Small intestine (tissue), 7 donors: ENCODE measurements at regions not wholly inside any gene's neighbourhood (a gene's known extent, or its start where the extent isn't known, plus 50 kb on each side); places are given as distances from the start of the nearest gene placed in this dataset.

ENCODE experiments used
- DNase-seq, 2 donors: peaks; one replicate each; pipeline versions ENCODE4 v3.0.0 to v3.0.0-alpha.2; 2013
- FAIRE-seq: peaks from 2 replicates; lab custom pipeline; 2012; peaks lifted over from hg19 to GRCh38; lab: Jason Lieb, UNC
- H3K27ac ChIP-seq, 3 donors: one replicate each; pipeline ENCODE4 v1.5.1; 2013; ENCODE audit warnings: low read length in 2 of 3, mild to moderate bottlenecking in 2 of 3, control low read depth in 1 of 3, inconsistent platforms in 1 of 3, low read depth in 1 of 3, moderate library complexity in 1 of 3
- H3K27me3 ChIP-seq, 3 donors: one replicate each; pipeline ENCODE4 v1.6.1; 2013; ENCODE audit warnings: low read length in 3 of 3, inconsistent platforms in 1 of 3; ENCODE audit not compliant: control insufficient read depth in 3 of 3, insufficient read depth in 3 of 3
- H3K36me3 ChIP-seq, 3 donors: one replicate each; pipeline ENCODE4 v1.6.1; 2013; ENCODE audit warnings: low read length in 3 of 3, inconsistent platforms in 1 of 3, low read depth in 1 of 3, mild to moderate bottlenecking in 1 of 3, moderate library complexity in 1 of 3; ENCODE audit not compliant: control insufficient read depth in 3 of 3, insufficient read depth in 2 of 3
- H3K4me1 ChIP-seq, 3 donors: one replicate each; pipeline ENCODE4 v1.6.1; 2013; ENCODE audit warnings: low read length in 2 of 3, inconsistent platforms in 1 of 3, low read depth in 1 of 3, mild to moderate bottlenecking in 1 of 3, moderate library complexity in 1 of 3; ENCODE audit not compliant: control insufficient read depth in 3 of 3, insufficient read depth in 2 of 3
- H3K4me3 ChIP-seq, 3 donors: one replicate each; pipeline ENCODE4 v1.5.1; 2013; ENCODE audit warnings: low read length in 3 of 3, control low read depth in 1 of 3, inconsistent platforms in 1 of 3, low read depth in 1 of 3, mild to moderate bottlenecking in 1 of 3, moderate library complexity in 1 of 3
- H3K9me3 ChIP-seq, 2 donors: one replicate each; pipeline ENCODE4 v1.6.1; 2013; ENCODE audit warnings: low read depth in 1 of 2, low read length in 1 of 2; ENCODE audit not compliant: control insufficient read depth in 2 of 2, insufficient read depth in 1 of 2
- WGBS, 3 donors: extraction: QIAGEN DNeasy Blood & Tissue Kit; methylation state at CpG; one replicate each; pipeline ENCODE4 v1.1.7; 2013; 5-methylcytosine and 5-hydroxymethylcytosine counted together
- donor health status: healthy with polysubstance abuse.
- donor health status: control.
- donor health status: control.
- donor health status: Bipolar disorder and iron deficiency.
- donor health status: healthy.

DNA sequence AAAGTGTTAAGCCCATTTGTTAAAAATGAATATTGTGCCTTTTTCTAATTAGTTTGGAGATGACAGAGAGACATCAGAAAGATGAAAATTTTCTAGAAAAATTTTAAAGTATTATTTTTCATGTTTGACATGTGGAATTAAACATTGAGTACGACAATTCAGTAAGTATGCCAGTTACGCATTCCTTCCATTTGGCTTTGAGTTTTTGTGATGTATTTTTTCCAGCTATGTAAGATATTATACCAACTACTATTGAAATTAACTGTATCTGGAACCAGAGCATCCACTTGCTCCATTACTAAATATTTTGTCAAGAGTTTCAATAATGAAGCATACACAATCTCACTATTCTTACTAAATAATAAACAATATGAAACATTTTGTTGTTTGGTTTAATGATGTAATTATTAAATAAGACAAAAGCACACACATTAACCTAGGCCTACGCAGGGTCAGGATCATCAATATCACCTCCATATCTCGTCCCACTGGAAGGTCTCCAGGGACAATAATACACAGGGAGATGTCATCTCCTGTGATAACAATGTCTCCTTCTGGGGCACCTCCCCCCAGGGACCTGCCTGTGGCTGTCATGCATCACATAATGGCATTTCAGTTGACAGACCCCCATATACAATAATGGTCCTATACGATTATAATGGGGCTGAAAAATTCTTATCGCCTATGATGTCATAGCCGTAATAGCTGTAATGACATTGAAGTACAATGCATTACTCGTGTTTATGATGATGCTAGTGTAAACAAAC lies 274.1 kb downstream of the REEP3 start:
- H3K9me3 ChIP-seq, result no peaks in the 10 kb centered on the region
- no peak for DNase-seq
- H3K27ac ChIP-seq, result no peak overlapping the region
- no peak overlapping the region for H3K4me3 ChIP-seq
- no peak for FAIRE-seq
- 61 to 79% (median 69%) methylated on average over 8 of the region's 8 CpGs for WGBS, 3 donors
- H3K27me3 ChIP-seq, result no peaks in the 10 kb centered on the region
- no peaks in the 10 kb centered on the region for H3K4me1 ChIP-seq
- no peaks in the 10 kb centered on the region for H3K36me3 ChIP-seq

DNA sequence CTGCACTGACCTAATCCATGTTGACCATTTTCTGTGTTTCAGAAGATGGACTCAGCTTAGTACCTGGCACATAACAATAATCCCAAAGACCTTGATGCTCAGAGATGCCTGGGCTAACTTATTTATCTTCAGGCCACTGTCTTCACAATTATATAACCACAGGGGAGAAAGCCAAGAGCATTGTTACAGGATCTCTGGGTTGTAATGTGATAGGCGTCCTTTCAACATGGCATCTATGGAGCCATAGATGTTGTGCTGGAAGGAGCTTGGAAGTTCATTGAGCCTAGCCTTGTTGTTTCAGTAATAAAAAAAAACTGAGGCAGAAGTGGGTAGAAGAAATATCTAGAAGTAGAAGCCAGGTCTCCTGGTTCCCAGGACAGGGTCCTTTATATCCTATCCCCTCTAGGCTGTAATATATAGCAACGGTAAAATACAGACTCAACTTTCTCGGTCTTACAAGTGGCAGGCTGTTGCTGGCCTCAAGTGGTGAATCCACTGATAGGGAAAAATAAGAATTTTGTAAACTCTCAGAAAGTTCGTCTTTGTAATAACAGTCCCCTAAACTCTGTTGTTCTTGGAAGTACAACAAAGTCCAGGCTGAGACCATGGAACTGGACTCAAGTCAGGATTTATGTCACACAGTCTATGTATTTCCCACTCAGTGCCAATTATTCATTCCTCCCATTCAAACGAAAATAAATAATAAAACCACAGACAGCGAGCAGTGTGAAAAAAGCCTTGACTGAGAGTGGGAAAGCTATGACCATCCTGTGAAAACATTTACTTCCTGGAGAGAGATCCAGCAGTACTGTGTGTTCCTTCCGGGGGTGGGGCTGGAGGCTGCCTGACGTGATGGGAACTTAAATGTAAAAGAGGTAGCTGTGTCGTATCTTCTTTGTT lies 277.6 kb downstream of the REEP3 start:
- FAIRE-seq, result no peak
- no peaks in the 10 kb centered on the region for H3K27me3 ChIP-seq
- DNase-seq, result peak; percentile 24 to 28
- H3K4me1 ChIP-seq, result no peaks in the 10 kb centered on the region
- no peak overlapping the region for H3K27ac ChIP-seq
- no peaks in the 10 kb centered on the region for H3K9me3 ChIP-seq
- H3K4me3 ChIP-seq, result no peak overlapping the region
- 33 to 51% (median 43%) methylated on average over 9 of the region's 9 CpGs for WGBS, 3 donors
- no peaks in the 10 kb centered on the region for H3K36me3 ChIP-seq

DNA sequence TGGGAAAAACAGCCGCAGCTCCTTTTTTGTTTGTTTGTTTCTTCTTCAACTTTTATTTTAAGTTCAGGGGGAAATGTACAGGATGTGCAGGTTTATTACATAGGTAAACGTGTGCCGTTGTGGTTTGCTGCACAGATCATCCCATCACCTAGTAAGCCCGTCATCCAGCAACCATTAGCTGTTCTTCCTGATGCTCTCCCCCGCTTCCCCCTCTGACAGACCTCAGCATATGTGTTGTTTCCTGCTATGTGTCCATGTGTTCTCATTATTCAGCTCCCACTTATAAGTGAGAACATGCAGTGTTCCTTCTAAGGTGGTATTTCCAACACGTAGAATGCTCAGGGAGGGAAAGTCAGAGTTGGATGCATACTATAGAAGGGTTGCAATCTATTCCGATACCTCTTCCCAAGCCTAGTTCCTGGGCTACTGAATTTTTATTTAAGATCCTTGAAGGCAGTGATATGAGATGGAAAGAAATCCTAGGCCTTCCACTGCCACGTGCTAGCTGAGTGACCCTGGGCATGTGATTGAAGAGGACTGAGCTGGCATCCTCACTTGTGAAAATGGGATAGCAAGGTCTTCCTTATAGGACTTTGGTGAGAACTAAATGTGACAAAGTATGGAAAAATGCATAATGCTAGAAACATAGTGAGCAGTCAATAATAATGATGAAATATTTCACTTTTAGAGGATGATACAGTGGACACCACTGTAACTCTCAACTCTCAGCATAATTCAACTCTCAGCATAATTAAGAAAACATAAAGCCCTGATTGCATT lies 278.5 kb downstream of the REEP3 start:
- Histone ChIP-seq H3K4me1 (no peaks in the 10 kb centered on the region), H3K9me3 (no peaks in the 10 kb centered on the region), H3K36me3 (no peaks in the 10 kb centered on the region), H3K27me3 (no peaks in the 10 kb centered on the region), H3K27ac (no peak overlapping the region), H3K4me3 (no peak overlapping the region)
- FAIRE-seq (no peak), DNase-seq (no peak)
- WGBS, 3 donors, result 57 to 73% (median 60%) methylated on average over 8 of the region's 8 CpGs

DNA sequence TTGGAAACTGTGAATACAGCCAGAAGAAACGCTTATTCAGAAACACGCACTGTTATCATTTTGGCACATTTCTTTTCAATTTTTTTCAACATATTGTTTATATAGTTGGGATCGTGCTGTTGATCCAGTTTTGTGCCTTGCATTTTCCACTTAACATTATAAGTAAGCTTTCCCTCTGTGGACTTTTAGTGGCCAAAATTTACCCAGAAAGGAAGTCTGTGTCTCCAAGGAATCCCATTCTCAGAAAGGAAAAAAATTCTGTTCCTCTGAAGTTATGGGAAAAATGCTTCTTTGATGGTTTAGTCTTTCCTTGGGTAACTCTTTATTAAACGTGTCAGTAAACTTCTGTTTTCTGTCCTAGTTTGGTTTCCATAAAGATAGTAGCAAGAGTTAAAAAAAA lies 280.0 kb downstream of the REEP3 start:
- Histone ChIP-seq H3K36me3 (no peaks in the 10 kb centered on the region), H3K27ac (no peak overlapping the region), H3K4me1 (no peaks in the 10 kb centered on the region), H3K9me3 (no peaks in the 10 kb centered on the region), H3K27me3 (no peaks in the 10 kb centered on the region), H3K4me3 (no peak overlapping the region)
- 49 to 68% (median 62%) methylated on average over 4 of the region's 4 CpGs for WGBS, 3 donors
- no peak for FAIRE-seq
- DNase-seq, result no peak

DNA sequence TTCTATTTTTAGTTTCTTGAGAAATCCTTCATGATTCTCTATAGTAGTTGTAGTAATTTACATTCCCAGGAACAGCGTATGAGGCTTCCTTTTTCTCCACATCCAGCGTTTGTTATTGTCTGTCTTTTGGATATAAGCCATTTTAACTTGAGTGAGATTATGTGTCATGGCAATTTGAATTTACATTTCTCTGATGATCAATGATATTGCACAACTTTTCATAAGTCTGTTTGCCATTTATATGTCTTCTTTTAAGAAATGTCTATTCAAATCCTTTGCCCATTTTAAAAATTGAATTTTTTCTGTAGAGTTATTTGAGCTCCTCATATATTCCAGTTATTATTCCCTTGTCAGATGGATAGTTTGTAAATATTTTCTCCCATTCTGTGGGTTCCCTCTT lies 285.1 kb downstream of the REEP3 start:
- Histone ChIP-seq H3K36me3 (no peaks in the 10 kb centered on the region), H3K4me1 (no peaks in the 10 kb centered on the region), H3K4me3 (no peak overlapping the region), H3K9me3 (no peaks in the 10 kb centered on the region), H3K27me3 (no peaks in the 10 kb centered on the region), H3K27ac (no peak overlapping the region)
- DNase-seq, result no peak
- 40 to 42% (median 41%) methylated on average over 2 of the region's 2 CpGs for WGBS, 3 donors
- FAIRE-seq, result peak; percentile 61

DNA sequence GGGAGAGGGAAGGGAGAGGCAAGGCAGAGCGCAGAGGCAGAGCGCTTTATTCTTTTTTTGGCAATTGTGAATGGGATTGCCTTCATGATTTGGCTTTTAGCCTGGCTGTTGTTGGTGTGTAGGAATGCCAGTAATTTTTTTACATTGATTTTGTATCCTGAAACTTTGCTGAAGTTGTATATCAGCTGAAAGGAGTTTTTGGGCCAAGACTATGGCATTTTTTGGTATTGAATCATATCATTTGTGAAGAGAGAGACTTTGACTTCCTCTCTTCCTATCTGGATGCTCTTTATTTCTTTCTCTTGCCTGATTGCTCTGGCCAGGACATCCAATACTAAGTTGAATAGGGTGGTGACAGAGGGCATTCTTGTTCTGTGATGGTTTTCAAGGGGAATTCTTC lies 291.3 kb downstream of the REEP3 start:
- Histone ChIP-seq H3K36me3 (no peaks in the 10 kb centered on the region), H3K27me3 (no peaks in the 10 kb centered on the region), H3K27ac (no peak overlapping the region), H3K4me1 (no peaks in the 10 kb centered on the region), H3K9me3 (no peaks in the 10 kb centered on the region), H3K4me3 (no peak overlapping the region)
- 78 to 97% (median 94%) methylated on average over 1 of the region's 2 CpGs for WGBS, 3 donors
- no peak for DNase-seq
- FAIRE-seq, result no peak

DNA sequence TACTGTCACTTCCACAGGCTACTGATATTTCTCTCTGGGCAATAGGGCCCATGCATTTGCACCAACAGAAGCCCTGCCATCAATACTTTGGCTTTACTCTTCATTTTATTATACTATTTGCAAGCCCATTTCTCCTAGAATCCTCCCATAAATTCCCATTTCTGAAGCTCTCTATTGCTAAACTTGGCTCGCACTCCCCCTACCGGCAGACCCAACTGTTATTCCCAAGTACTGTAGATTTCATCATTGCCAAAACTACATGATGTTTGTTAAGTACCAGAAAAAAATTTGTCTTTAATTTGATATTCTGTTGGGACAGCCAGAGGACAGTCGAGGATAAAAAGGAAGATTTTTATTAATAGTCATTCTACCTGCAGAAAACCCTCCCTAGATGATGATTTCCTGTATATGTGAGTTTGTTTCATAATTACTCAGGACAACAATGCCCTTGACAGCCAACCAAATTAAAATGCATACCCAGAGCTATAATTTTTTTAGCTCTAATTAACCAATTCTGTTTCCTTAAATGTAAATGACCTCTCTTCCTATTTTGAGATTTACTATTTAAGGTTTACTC lies 298.6 kb downstream of the REEP3 start:
- DNase-seq (peak; percentile 52 to 66), FAIRE-seq (no peak)
- Histone ChIP-seq H3K4me1 (no peaks in the 10 kb centered on the region), H3K27ac (no peak overlapping the region), H3K36me3 (no peaks in the 10 kb centered on the region), H3K4me3 (no peak overlapping the region), H3K27me3 (no peaks in the 10 kb centered on the region), H3K9me3 (no peaks in the 10 kb centered on the region)
- WGBS, 3 donors, result 1 to 4% (median 3%) methylated on average over 3 of the region's 3 CpGs

DNA sequence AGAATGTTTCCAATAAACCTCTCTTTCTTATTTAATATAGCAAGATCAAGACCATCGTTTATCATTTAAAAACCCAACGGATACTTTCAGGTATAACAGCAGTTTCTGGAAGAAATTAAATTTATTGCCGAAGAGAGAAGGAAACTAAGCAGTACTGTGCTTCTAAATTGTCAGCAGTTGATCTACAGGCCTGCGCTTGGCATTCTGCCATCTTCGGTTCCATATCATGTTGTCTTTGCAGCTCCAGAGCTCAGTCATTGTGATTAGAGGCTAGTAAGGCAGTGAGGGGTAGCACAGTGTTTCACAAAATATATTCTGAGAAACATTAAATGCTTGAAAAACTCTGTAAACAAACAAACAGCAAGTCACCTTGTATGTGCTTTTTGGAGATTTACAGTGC lies 301.3 kb downstream of the REEP3 start:
- Histone ChIP-seq H3K27me3 (no peaks in the 10 kb centered on the region), H3K9me3 (no peaks in the 10 kb centered on the region), H3K4me3 (no peak overlapping the region), H3K27ac (no peak overlapping the region), H3K36me3 (no peaks in the 10 kb centered on the region), H3K4me1 (no peaks in the 10 kb centered on the region)
- 69 to 78% (median 71%) methylated on average over 5 of the region's 5 CpGs for WGBS, 3 donors
- no peak for DNase-seq
- FAIRE-seq, result no peak
